OCI-LY3 (cell line): ENCODE measurements at regions not wholly inside any gene's neighbourhood (a gene's known extent, or its start where the extent isn't known, plus 50 kb on each side); places are given as distances from the start of the nearest gene placed in this dataset.

Experiments
- H2AFZ ChIP-seq: fragments of 200-600, 300-600 bp; shearing (Covaris generic); 2 replicates; pipeline ENCODE4 v1.6.0; 2014; ENCODE audit warnings: antibody characterized with exemption, low read depth, low read length
- H3K27ac ChIP-seq: fragments of 200-600, 300-600 bp; sonication (generic); 2 replicates; pipeline ENCODE4 v1.5.1; 2014; ENCODE audit warnings: mild to moderate bottlenecking, low read length, moderate library complexity, mixed read lengths
- H3K27me3 ChIP-seq: fragments of 200-600, 300-600 bp; sonication (generic); 2 replicates; pipeline ENCODE4 v1.6.1; 2014; ENCODE audit warnings: low read depth, low read length, mixed read lengths
- H3K36me3 ChIP-seq: fragments of 200-600, 300-600 bp; sonication (generic); replicated peaks from 2 replicates; pipeline ENCODE3; 2014; ENCODE audit warnings: low read depth, low read length, mixed read lengths
- H3K4me1 ChIP-seq: fragments of 300-600, 200-600 bp; sonication (generic); 2 replicates; pipeline ENCODE4 v1.6.1; 2014; ENCODE audit warnings: low read length, mixed read lengths
- H3K4me2 ChIP-seq: fragments of 200-600, 300-600 bp; sonication (generic); 2 replicates; pipeline ENCODE4 v1.6.1; 2014; ENCODE audit warnings: low read length, mixed read lengths
- H3K4me3 ChIP-seq: fragments of 300-600, 200-600 bp; sonication (generic); 2 replicates; pipeline ENCODE4 v1.5.1; 2014; ENCODE audit warnings: antibody characterized with exemption, mild to moderate bottlenecking, low read length, moderate library complexity
- H3K79me2 ChIP-seq: fragments of 300-600, 200-600 bp; shearing (Covaris generic); 2 replicates; pipeline ENCODE4 v1.6.1; 2014; ENCODE audit warnings: mild to moderate bottlenecking, low read length, mixed read lengths
- H3K9ac ChIP-seq: fragments of 300-600, 200-600 bp; shearing (Covaris generic); 2 replicates; pipeline ENCODE4 v1.6.0; 2014; ENCODE audit warnings: mild to moderate bottlenecking, low read length, moderate library complexity
- H3K9me3 ChIP-seq: fragments of 200-600, 300-600 bp; shearing (Covaris generic); 2 replicates; pipeline ENCODE4 v1.6.1; 2014; ENCODE audit warnings: low read length, mixed read lengths; ENCODE audit not compliant: insufficient read depth
- H4K20me1 ChIP-seq: fragments of 200-600, 300-600 bp; sonication (generic); 2 replicates; pipeline ENCODE4 v1.6.1; 2016; ENCODE audit warnings: low read length, mixed read lengths; ENCODE audit not compliant: insufficient read depth
- EZH2phosphoT487 ChIP-seq: fragments of 200-600 bp; shearing (Covaris generic); IDR thresholded peaks from 2 replicates; pipeline ENCODE4 v1.6.1; 2018; ENCODE audit warnings: antibody characterized with exemption, mixed run types, low read depth
- TF ChIP-seq, protein P1 (sequence below): fragments of 200-600, 300-600 bp; sonication (generic); IDR thresholded peaks from 2 replicates; pipeline ENCODE4 v1.5.1; 2014; ENCODE audit warnings: antibody characterized with exemption, low read length, low read depth

DNA sequence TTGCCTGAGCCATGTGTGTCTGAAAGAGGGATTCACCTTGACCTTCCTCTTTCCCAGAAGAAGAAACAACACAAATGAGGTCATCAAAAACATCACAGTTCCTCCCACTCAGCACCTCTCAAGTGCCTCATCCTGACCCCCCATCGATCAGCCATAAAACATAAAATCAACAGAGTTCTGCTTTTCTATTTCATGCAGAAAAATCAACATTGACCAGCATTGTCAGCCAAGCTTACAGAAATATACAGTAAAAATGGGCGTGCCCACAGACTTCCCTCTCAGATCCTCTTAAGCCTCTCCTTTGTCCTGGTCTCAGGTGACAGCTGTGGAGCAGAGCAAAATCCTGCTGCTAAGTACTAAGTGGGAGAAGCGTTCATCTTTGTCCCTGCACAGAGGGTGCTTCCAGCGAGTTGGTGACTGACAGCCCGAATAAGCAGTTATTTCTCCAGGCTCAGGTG, 213.3 kb downstream of the OLFM4 start:
- no peaks in the 10 kb centered on the region for H4K20me1 ChIP-seq
- H3K9me3 ChIP-seq, result no peaks in the 10 kb centered on the region
- H3K4me2 ChIP-seq, result no peak overlapping the region
- no peak overlapping the region for H3K9ac ChIP-seq
- H3K27ac ChIP-seq, result no peak overlapping the region
- H3K36me3 ChIP-seq, result no peaks in the 10 kb centered on the region
- H3K27me3 ChIP-seq, result no peaks in the 10 kb centered on the region
- TF ChIP-seq EZH2phosphoT487, result no peak
- TF ChIP-seq, protein P1, sequence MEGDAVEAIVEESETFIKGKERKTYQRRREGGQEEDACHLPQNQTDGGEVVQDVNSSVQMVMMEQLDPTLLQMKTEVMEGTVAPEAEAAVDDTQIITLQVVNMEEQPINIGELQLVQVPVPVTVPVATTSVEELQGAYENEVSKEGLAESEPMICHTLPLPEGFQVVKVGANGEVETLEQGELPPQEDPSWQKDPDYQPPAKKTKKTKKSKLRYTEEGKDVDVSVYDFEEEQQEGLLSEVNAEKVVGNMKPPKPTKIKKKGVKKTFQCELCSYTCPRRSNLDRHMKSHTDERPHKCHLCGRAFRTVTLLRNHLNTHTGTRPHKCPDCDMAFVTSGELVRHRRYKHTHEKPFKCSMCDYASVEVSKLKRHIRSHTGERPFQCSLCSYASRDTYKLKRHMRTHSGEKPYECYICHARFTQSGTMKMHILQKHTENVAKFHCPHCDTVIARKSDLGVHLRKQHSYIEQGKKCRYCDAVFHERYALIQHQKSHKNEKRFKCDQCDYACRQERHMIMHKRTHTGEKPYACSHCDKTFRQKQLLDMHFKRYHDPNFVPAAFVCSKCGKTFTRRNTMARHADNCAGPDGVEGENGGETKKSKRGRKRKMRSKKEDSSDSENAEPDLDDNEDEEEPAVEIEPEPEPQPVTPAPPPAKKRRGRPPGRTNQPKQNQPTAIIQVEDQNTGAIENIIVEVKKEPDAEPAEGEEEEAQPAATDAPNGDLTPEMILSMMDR, result no peak
- no peak overlapping the region for H2AFZ ChIP-seq
- H3K4me1 ChIP-seq, result 0 out of 2 replicates have a peak, but pooled peaks cover 4% of the 10 kb centered on the region
- H3K4me3 ChIP-seq, result no peak overlapping the region
- H3K79me2 ChIP-seq, result no peaks in the 10 kb centered on the region

DNA sequence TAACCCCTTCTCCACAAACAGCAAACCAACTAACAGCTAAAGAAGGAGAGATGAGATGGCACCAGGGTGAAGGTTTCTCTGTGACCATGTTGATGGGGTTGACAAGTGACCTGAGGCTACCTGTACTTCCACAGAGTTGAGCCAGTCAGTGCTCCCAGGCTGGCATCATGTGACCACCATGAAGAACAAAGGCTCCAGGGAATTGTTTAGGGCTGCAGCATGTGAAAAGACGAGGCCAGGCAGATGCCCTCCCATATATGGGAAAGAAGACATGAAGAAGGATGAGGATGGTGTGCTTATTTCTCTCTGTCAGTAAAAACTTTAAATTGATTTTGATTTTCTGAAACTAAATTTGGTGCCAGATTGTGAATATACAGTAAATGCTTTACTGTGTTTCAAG, 220.6 kb downstream of the OLFM4 start:
- H3K79me2 ChIP-seq, result no peaks in the 10 kb centered on the region
- no peak overlapping the region for H3K27ac ChIP-seq
- H3K36me3 ChIP-seq, result no peaks in the 10 kb centered on the region
- H2AFZ ChIP-seq, result peak overlapping the region; percentile 2; the same call in 1 of the 2 replicates
- no peak for TF ChIP-seq EZH2phosphoT487
- TF ChIP-seq, protein P1, result no peak
- H3K9ac ChIP-seq, result no peak overlapping the region
- H3K27me3 ChIP-seq, result no peaks in the 10 kb centered on the region
- no peaks in the 10 kb centered on the region for H3K9me3 ChIP-seq
- H3K4me3 ChIP-seq, result no peak overlapping the region
- no peak overlapping the region for H3K4me2 ChIP-seq
- H3K4me1 ChIP-seq, result peaks cover 22% of the 10 kb centered on the region
- H4K20me1 ChIP-seq, result no peaks in the 10 kb centered on the region

DNA sequence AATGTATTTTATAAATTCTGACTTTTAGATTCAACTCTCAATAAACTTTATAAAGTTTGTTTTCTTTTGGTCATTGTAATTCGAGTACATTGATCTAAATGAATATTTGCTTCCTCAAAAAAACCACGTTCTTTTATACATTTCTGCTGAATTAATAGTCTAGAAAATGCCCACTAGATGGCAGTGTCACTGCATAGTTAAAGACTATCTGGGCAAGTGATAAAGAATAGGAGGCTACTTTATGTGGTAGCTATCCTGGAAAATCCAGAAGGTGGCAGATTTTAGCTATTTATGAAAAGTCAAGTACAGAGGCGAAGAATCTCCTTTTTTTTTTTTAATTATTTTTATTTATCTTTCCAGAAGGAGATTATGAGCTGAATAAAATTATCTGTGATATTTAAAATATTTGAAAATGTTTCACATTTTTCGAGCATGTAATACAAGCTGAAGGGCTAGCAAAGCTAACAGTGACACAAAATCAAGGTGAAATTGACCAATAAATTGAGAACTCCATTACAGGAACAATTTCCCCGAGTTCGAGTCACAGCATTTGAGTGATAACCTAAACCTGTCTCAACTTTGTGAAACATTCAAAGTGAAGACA, 221.8 kb downstream of the OLFM4 start:
- no peaks in the 10 kb centered on the region for H3K9me3 ChIP-seq
- H3K79me2 ChIP-seq, result no peaks in the 10 kb centered on the region
- H4K20me1 ChIP-seq, result no peaks in the 10 kb centered on the region
- no peaks in the 10 kb centered on the region for H3K36me3 ChIP-seq
- peak overlapping the region; percentile 92 for H2AFZ ChIP-seq
- peak overlapping the region; percentile 82 for H3K4me2 ChIP-seq
- no peak for TF ChIP-seq EZH2phosphoT487
- TF ChIP-seq, protein P1, result peak; percentile 99
- peak overlapping the region; percentile 28; the same call in 1 of the 2 replicates for H3K27ac ChIP-seq
- peak overlapping the region; percentile 73 for H3K4me3 ChIP-seq
- H3K4me1 ChIP-seq, result peaks cover 22% of the 10 kb centered on the region
- H3K27me3 ChIP-seq, result no peaks in the 10 kb centered on the region
- H3K9ac ChIP-seq, result peak overlapping the region; percentile 54

DNA sequence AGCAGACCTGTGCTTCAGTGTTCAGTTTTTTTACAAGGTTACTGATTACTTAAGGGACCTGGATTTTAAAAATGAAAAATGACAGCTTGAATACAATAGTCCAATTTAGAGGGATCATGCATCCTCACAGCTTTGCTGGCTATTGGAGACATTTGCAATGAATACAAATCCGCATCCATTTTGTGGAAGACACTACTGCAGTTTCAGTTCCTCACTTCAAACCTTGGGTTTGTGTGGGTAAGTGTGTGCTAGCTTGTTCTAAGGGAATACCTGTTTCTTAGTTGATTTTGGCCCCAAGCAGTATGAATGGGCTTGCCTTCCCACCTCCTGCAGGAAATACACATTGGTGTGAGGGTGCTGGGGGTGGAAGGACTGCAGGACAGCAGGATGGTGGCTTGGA, 222.4 kb downstream of the OLFM4 start:
- no peaks in the 10 kb centered on the region for H3K9me3 ChIP-seq
- H3K27ac ChIP-seq, result peak overlapping the region; percentile 28; the same call in 1 of the 2 replicates
- peak overlapping the region; percentile 92 for H2AFZ ChIP-seq
- no peak for TF ChIP-seq EZH2phosphoT487
- TF ChIP-seq, protein P1, result no peak
- H3K4me2 ChIP-seq, result peak overlapping the region; percentile 82
- no peaks in the 10 kb centered on the region for H3K36me3 ChIP-seq
- H3K4me1 ChIP-seq, result peaks cover 22% of the 10 kb centered on the region
- no peaks in the 10 kb centered on the region for H3K27me3 ChIP-seq
- H3K9ac ChIP-seq, result peak overlapping the region; percentile 54
- peak overlapping the region; percentile 73 for H3K4me3 ChIP-seq
- H4K20me1 ChIP-seq, result no peaks in the 10 kb centered on the region
- H3K79me2 ChIP-seq, result no peaks in the 10 kb centered on the region
